ENCODE measurements at regions not wholly inside any gene's neighbourhood (a gene's known extent, or its start where the extent isn't known, plus 50 kb on each side); places are given as distances from the start of the nearest gene placed in this dataset.

- DNase-seq (ENCODE audit: low spot score), result no peak
- intact Hi-C loops (cut with DNase I), result no loop called here
Observed at GRCh38 chr11:92822410-92822809, 147.0 kb upstream of the MTNR1B start.

DNA sequence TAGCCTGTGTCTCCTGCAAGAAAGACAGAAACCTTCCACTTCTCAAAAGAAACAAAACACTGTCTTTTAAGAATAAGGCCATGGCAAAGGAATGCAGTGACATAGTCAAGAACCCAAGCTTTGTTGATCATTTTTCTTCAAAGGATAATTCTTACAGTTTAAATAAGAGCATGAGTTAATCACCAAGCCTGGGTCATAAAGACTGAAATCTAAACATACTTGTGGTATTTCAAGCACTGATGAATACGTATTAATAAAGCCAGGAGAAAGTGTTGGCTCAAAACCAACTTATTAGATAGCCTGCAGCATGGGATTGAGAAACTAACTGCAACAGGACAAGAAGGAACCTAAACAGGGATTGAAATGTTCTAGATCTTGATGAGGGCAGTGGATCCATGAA lies 143.3 kb upstream of the MTNR1B start:
- intact Hi-C loops (cut with DNase I), result no loop called here
- no peak for DNase-seq (ENCODE audit: low spot score)

DNA sequence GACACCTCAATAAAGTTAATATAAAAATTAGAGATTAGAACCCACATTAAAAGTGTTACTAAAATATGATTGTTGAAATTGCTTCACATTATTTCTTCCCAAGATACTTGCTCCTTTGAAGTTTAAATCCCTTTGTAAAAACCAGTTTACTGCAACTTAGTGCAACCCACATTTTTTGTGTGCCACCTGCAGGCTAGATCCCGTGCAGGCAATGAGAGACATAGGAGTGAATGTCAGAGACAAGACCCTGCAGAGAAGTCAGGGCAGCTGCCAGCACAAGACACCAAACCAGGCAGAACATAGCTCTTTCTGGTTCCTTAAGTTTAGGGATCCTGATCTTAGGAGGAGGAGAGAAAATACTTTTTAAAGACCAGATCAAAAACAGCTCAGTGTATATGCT lies 142.8 kb upstream of the MTNR1B start:
- intact Hi-C loops (cut with DNase I), result no loop called here
- no peak for DNase-seq (ENCODE audit: low spot score)

DNA sequence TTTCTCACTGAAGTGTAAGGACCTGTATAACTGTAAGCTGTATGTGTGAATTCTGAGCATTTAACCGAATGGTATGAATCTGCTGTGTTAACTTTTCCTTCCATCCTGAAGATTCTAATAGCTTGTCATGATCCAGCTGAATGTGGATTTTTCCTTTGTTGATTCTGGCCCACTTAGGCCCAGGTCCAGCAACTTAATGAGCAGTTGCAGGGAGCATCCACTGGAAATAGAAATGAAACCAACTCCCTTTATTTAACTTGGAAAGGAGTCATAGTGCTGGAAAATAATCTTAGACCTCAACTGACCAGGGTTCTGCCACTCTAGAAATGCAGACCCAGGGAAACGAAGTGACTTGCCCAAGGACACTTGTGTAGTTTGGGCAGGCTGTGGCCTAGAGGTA lies 142.3 kb upstream of the MTNR1B start:
- DNase-seq (ENCODE audit: low spot score), result no peak
- intact Hi-C loops (cut with DNase I), result no loop called here

GRCh38 chr11:92828556-92828955 lies 140.9 kb upstream of the MTNR1B start:
- intact Hi-C loops (cut with DNase I), result no loop called here
- no peak for DNase-seq (ENCODE audit: low spot score)

- intact Hi-C loops (cut with DNase I), result no loop called here
- no peak for DNase-seq (ENCODE audit: low spot score)
Observed at GRCh38 chr11:92829121-92829520, 140.3 kb upstream of the MTNR1B start.

DNA sequence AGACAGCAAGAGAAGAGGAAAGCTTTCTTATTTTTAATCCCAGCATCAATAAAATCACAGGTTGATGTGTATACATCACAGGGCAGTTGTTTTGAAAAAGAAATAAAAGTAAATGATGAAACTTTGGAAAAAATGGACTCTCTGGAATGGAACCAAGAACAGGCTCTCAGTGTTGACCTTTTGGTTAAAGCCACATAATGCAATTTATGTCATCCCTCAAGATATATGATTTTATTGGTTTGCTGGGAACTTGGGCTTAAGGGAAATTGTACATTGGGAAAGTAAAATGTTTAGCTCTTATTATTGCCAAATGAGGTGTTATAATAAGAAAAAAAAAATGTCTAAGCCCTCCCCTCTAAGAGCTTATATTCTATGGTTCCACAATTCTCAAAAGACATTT lies 139.8 kb upstream of the MTNR1B start:
- intact Hi-C loops (cut with DNase I), result no loop called here

DNA sequence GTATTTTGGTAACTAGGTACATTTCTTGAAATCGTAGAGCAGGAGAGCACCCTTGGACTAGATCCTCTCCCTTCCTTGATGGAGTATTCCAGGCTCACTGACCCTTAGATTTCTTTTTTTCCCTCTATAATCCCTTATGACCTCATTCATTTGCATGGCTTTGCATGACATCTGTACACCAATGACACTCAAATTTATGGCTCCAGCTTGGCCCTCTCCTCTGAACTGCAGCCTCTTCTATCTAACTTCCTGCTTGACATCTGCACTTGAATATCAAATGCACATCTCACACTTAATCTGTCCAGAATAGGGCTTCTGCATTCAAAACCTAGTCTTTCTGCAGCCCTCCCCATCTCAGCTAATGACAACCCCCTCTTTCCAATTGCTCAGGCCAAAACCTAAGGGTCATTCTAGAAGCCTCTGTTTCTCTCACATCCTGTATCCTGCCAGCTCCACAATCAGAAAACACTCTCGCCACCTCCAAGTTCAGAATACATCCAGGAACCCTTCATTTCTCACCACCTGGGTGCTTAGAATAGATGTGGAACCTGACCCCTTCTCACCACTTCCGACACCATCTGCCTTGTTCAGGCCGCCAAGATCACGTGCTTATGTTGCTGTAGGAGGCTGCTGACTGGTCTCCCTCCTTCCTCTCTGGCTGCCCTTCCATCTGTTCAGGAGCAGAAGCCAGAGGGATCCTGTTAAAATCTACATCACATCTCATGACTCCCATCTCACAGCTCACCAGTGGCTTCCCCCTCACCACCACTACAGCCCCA lies 138.9 kb upstream of the MTNR1B start:
- no peak for DNase-seq (ENCODE audit: low spot score)
- intact Hi-C loops (cut with DNase I), result no loop called here

More for the DNA sequence above, 139.8 kb upstream of the MTNR1B start:
- no peak for DNase-seq (ENCODE audit: low spot score)

- intact Hi-C loops (cut with DNase I), result no loop called here
- no peak for DNase-seq (ENCODE audit: low spot score)
Observed at GRCh38 chr11:92834296-92835020, 135.0 kb upstream of the MTNR1B start.

GRCh38 chr11:92837595-92837994 lies 131.9 kb upstream of the MTNR1B start:
- no peak for DNase-seq (ENCODE audit: low spot score)
- intact Hi-C loops (cut with DNase I), result no loop called here

DNA sequence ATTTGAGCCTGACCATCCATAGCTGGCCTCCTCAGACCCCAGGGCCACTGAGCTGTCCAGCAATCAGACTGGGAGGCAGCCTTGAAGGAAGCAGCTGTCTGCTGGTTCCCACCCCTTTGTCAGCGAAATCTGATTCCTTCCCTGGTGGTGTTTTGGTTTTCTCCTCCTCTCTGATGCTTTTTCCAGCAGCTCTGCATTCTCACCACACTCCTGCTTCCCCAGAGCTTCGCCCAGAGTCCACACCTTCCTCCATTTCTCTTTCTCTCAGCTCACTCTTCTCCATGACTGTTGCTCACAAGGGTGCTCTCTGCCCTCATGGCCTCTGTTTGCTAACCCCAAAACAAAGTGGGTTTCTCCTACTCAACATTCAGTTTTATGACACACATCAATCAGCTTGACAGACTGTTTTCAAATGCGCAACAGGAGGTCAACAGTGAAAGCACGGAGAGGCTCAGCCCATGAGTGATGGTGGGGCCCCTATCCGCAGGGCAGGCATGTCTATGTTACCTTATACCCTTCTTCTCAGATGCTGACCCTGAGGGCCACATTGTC lies 130.6 kb upstream of the MTNR1B start:
- intact Hi-C loops (cut with DNase I), result no loop called here
- DNase-seq (ENCODE audit: low spot score), result no peak

DNA sequence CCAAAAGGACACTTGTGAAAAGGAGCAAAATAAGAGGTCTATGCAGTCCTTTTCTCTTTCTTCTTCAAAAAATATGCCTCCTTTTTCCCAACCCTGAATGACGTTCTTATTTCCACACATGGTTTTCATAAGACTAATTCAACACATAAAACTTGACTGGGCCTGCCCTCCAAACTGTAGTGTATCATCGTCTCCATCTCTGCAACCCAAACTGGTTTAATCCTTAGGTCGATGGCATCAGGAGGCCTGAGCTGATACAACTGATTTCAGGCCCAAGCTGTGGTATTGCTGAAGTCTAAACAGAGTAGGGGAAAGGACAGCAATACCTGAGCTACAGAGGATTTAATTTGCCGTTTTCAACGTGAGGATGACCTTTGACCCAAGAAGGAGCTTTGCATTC lies 130.0 kb upstream of the MTNR1B start:
- no peak for DNase-seq (ENCODE audit: low spot score)
- intact Hi-C loops (cut with DNase I), result no loop called here

DNA sequence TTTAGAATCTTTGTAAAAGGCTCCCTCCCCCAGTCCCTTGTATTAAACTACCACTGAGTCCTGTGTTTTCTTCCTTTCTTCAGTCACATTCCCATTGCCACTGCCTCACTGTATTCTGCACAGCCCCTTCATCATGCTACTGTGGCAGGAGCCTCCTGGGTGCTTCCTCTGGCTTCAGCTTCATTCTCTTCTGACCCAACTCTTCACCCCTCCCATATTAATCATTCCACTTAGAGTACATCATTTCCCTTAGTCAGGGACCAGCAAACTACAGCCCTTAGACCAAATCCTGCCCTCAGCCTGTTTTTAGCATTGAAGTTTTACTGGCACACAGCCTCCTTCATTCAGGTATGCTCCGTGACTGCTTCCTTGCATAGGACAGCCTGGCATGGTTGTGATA lies 127.7 kb upstream of the MTNR1B start:
- DNase-seq (ENCODE audit: low spot score), result no peak
- intact Hi-C loops (cut with DNase I), result no loop called here

- intact Hi-C loops (cut with DNase I), result no loop called here
- no peak for DNase-seq (ENCODE audit: low spot score)
Observed at GRCh38 chr11:92843455-92843854, 126.0 kb upstream of the MTNR1B start.

- intact Hi-C loops (cut with DNase I), result no loop called here
- DNase-seq (ENCODE audit: low spot score), result no peak
Observed at GRCh38 chr11:92844197-92844596, 125.3 kb upstream of the MTNR1B start.

GRCh38 chr11:92845390-92845789 lies 124.1 kb upstream of the MTNR1B start:
- intact Hi-C loops (cut with DNase I), result no loop called here
- DNase-seq (ENCODE audit: low spot score), result no peak

GRCh38 chr11:92845805-92846204 lies 123.6 kb upstream of the MTNR1B start:
- DNase-seq (ENCODE audit: low spot score), result no peak
- intact Hi-C loops (cut with DNase I), result no loop called here

- no peak for DNase-seq (ENCODE audit: low spot score)
- intact Hi-C loops (cut with DNase I), result no loop called here
Observed at GRCh38 chr11:92846491-92847125, 122.8 kb upstream of the MTNR1B start.

- DNase-seq (ENCODE audit: low spot score), result no peak
- intact Hi-C loops (cut with DNase I), result no loop called here
Observed at GRCh38 chr11:92848578-92848977, 120.9 kb upstream of the MTNR1B start.

DNA sequence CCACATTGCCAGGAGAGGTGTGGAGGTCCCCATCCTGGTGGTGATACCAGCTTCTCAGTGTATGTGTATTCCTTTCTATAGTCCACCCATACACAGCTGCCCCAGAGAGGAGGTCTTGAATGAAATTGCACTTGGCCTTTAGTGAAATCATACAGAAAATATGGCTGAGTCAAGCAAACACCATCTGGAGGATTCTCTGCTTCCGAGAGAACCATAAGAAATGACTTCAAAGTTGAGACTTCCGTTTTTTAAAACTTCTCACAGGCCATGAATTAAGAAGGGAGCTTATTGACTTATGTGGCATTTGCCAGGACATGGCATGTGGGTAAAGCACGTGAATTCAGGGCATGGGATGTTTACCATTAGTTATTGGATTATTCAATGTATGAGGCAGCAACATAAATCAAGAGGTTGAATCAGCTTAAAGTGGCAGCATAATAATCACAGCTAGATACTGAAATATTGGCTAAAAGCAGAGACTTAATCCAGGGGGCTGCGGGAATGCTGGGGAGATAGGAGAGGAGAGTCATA lies 119.1 kb upstream of the MTNR1B start:
- intact Hi-C loops (cut with DNase I), result no loop called here
- no peak for DNase-seq (ENCODE audit: low spot score)
